ENCODE measurements at regions not wholly inside any gene's neighbourhood (a gene's known extent, or its start where the extent isn't known, plus 50 kb on each side); places are given as distances from the start of the nearest gene placed in this dataset.

DNA sequence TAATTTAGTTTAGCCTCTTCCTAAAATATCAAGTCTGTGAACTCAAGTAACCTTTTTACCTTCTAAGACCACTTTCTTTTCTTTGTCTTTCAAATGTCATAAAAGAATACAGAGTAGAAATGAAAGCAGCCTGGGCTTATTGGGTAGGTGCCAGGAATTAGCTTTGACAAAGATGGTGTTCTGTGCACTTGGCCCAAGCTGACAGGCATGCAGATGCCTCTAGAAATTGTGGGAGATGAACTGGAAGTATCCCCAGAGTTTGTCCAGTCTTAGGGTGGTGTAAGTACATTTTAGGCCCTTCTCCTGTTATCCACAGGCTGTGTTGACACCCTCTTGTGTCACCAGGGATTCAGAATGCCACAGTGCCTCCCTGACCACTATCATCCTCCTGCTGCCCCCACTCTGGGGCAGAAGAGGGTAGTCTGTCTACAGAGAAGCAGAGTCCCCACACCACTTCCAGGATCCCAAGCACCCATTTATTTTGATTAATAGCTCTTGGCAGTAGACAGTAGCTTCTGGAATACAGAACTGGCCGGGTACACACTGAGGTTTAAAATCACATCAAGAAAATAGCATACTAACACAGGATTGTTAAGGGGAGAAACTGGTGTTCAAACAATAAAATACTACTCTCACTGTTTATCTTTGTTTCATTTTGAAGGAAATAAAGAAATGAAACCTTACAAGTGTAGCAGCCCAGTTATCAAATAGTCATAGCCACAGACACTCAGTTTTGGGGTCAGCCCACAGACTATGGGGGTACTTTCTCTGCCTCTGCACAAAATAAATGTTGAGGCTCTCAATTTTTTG lies 343.2 kb downstream of the KCNRG start:
- DNase-seq (ENCODE audit: low read depth): no peak

DNA sequence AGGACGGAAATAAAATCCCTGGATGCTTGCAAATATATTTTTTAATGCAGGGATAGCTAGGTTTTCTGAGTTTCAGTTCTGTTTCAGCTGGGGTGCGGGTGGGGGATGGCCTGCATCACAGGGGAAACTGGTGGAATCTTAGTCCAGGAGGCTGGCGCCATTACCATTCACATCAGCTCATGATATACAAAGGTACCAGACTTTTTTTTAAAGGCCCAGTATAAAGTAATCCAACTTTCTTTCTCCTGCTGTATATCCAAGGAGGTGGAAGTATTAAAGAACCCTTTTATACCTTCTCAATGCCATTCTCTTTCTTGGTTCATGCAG lies 343.8 kb downstream of the KCNRG start:
- no peak for DNase-seq (ENCODE audit: low read depth)

DNA sequence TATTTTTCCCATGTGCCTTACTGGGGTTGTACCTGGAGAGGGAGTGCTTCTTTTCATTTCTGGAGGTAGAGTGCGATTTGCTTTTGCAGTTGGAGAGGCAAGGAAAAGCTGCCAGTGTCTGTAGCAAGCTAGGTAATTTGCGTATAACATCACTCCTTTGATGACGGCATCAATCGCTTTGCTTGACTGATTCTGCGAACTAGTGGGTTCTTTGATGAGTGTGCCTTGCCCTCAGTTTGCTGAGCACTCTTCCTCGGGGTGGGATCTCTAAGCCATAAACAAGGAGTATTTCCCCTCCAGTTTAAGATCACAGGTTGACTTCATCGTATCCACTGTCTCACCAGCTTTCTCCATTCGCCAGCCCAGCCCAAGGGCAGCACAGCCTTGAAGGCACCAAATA lies 344.5 kb downstream of the KCNRG start:
- no peak for DNase-seq (ENCODE audit: low read depth)

DNA sequence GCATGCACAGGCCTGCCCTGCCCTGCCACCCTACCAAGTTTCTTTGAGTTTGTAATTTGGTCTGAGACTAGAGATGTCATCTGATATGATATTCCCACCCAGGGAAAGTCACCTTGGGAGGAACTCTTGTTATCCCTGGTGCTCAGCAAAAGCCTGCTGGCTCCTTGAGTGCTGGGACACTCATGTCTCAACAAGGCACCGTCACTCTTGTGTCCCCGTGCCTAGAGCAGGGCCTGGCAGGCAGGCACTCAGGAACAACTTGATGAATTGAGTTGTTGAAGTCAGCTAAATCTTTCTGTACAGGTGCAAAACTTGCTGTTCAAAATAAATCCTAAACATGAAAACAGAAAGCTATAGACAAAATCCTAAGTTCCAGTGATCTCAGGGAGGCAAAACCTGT lies 345.4 kb downstream of the KCNRG start:
- DNase-seq (ENCODE audit: low read depth): no peak

DNA sequence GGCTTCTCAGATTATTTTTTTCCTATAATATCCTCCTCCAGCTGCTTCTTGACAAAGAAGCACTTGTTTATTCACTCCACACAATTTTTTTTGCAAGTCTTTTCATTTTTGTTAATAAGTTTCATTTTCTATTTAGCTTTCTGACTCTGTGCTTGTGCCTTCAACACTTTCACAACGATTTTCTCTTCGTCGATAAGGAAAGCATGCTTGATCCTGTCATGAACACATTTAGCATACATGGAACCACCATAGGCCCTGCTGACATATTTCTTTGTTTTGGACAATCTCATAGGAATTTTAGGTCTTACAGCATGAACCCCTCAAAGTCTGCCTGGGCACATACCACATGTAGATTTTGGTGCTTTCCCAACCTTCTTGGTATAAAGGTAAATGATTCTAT lies 346.0 kb downstream of the KCNRG start:
- no peak for DNase-seq (ENCODE audit: low read depth)

DNA sequence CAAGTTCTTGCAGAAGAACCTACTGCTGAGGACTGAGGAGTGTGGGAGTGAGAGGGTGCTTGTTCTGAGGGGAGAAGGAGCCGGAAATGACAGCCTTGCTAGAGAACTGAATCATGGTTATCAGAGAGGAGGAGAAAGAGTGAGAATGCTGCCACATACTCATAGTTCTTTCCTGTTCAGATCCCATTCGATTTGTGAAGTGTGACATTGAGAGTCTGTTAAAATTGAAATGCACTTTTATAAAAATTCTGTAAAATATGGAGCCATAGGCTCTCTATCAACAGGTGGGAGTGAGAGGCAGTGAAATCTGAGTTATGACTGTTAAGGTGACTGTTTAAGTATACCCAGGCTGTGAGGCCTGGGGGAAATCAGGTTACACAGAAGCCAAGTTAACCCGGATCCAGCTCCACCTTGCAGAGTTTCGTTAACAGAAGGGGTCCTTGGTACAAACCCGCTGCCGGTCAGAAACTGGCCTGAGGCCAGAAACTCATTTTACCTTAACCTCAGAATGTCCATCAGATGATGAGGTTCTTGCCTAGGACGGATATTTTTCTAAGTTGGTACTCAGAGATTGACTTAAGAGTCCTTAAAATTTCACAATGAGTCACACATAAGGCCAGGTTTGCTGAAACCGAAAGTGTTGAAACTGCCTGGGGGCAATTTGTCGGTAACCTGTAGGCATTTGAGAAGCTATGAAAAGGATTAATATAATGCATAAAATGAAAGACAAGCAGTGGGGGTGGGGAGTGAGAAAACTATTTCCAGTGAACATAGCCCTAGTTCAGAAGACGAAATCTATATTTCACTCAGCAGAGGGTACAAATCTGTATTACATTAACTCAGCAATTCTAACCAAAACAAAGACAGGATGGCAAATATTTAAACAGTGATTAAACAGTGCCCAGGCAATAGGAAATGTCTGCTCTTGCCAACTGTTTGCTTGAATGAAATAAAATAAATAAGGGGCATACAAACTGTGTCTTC lies 350.5 kb downstream of the KCNRG start:
- DNase-seq (ENCODE audit: low read depth): no peak

DNA sequence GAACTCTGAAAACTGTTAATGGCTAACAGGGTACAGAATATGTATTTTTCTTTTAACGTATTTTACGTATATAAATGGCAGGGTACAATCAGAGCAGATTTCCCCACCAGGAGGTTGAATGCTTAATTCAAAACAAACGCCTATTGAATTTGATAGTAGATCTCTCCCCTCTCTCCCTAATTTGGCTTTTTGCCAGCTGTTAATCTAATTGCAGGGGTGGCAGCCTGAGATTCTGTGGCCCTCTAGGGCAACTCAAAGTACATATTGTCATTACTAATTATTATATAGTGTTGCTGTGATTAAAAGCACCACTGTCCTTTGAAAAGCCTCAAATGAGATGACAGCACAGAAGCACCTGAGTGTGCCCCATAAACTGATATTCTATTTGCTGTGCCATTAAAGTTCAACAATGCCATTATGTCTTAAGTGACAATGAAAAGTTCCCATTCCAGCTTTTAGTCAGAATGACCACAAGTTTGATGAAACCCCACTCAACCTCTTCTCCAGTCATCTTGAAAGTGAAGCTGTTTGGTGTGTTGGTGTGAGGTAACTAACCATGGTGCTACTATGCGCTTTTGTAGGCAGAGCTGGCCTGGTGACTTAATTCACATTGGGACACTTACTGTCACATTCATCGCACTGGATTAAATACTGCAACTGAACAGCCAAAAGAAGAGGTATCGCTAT lies 351.4 kb downstream of the KCNRG start:
- no peak for DNase-seq (ENCODE audit: low read depth)

DNA sequence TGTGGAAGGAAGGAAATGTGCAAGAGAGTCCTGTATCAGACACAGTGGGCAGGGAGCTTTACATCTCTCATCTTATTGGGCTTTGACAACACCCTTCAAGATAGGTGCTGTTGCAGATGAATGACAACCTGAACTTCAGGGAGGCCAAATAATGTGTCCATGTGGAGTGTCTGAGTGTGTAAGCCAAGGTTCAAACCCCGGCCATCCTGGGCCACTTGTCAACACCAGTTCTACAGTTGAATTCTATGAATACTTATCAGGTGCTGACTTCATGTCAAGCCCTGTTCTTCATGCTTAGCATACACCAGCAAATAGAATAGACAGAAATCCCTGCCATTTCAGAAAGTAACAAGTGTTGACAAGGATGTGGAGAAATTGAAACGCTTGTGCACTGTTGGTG lies 354.4 kb downstream of the KCNRG start:
- DNase-seq (ENCODE audit: low read depth): no peak

DNA sequence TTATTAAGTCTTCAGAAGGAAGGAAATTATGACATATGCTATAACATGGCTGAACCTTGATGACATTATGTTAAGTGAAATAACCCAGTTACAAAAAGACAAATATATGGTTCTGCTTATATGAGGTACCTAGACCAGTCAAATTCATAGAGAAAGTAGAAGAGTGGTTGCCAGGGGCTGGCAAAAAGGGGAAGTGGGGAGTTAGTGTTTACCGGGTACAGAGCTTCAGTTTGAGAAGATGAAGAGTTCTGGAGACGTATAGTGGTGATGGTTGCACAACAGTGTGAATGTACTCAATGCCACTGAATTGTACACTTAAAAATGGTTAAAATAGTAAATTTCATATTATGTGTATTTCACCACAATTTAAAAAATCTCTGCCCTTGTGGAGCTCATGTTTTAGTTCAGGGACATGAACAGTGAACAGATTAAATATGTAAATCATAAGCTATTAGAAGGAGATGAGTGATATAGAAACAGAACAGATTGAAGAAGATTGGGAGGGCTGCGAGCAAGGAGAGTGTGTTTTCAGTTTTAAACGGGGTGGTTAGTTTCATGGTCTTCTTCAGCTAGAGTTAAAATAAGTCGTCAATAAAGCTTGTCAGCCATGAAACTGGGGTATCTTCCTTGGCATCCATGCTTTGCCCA lies 355.2 kb downstream of the KCNRG start:
- no peak for DNase-seq (ENCODE audit: low read depth)

DNA sequence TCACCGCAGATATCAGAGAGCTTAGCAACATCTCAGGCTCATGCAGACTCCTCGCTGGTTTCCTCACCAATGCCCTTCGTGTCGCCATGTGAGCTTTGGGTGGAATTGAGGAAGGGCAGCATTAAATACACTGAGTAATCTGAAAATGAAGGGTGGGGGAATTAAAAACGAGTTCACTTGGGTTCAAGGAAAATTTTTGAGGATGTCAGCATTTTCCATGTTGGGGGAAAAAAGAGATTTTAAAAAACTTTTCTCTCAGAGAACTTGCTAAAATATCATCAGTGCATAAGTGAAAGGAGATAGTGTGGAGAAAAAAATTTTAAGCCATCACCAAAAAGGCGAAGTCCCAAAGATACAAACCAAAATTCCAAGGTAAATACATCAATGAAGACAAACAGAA lies 359.3 kb downstream of the KCNRG start:
- no peak for DNase-seq (ENCODE audit: low read depth)

DNA sequence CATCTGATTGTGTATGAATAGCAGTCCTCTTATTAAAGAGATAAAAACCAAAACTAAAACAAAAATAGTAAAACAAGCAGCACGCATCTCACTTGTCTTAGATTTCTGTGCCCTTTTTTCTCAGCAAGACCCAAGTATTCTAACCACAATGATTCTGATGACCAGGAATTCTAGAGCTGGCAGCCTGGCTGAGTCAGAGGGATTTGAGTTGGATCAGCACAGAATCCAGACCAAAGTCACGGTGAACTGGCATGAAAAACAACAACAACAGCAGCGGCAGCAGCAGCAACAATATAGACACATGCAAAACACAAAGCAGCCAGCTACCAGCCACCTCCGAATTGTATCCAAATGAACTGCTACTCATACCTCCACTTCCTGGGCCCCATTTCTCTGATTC lies 360.5 kb downstream of the KCNRG start:
- no peak for DNase-seq (ENCODE audit: low read depth)

DNA sequence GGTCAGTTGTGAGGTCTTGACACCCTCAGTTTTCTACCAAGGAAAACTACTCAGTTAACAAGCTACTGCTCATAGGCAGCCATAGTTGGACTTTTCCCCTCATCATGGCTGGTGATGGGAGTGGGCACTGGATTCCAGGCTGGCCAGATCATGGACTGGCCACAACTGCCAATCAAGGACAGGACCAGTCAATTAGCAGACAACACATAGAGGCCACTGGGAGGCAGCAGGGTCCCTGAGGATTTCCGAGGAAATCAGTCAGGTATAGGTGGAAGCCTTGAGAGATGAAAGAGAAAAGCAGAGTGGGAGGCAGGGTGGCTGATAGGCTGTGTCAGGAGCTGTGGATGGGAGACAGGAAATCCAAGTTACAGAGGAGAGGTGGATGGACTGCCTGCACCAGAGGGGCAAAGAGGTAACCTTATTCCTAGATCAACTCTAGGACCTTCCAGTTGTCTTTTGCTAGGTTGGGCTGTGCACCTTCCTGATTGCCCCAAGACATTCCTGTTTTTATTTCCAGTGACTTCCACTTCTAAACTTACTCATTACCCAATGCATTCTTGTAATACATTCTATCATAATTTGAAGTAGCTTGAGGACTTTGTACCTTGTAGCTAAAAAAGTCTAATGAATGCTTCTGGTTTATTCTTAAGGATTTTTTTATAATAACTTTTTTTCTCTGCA lies 361.8 kb downstream of the KCNRG start:
- DNase-seq (ENCODE audit: low read depth): no peak

DNA sequence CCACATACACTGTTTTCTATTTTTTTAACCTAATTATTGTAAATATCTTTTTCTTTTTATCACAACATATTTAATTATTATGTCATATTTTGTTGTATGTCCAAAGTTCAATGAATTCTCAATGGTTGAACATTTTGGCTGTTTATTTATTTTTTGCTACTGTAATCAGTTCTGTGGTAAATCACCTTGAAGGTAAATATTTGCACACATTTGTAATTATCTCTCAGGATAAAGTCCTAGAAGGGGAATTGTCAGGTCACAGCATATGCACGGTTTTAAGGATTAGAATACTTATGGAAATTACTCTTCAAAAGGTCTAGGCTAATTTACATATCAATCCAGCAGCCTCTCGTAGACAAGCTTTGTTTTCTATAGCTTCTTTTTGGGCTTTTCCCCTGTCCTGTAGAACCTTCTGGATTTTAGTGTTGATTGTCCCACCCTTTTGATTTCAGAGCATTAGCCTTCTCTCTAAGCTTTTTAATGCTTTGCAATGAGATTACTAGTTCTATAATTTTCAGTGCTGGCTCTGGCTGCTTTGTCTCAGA lies 362.6 kb downstream of the KCNRG start:
- DNase-seq (ENCODE audit: low read depth): no peak

DNA sequence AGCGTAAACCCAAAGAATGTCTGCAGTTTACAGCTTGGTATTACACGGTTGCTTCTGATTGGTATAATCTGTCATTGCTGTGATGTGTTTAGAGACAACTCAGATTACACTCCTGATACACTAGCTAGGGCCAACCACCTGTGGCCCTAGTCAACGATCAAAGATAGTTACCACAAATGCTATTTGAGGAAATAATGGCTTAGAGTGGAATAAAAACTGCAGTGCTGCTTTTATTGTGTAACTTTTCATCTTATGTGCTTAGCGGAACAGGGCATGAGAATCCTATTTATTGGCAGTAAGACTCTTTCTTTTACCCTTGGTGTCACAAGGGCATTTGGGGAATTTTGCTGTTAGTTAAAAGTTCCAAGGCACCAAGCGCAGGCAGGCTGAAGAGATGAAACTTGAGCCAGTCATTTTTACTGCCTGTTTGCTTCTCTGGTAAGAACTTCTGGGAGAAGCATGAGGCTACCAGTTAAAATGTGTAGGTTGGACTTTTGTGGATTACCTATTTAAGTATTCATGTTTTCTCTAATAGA lies 363.3 kb downstream of the KCNRG start:
- no peak for DNase-seq (ENCODE audit: low read depth)

DNA sequence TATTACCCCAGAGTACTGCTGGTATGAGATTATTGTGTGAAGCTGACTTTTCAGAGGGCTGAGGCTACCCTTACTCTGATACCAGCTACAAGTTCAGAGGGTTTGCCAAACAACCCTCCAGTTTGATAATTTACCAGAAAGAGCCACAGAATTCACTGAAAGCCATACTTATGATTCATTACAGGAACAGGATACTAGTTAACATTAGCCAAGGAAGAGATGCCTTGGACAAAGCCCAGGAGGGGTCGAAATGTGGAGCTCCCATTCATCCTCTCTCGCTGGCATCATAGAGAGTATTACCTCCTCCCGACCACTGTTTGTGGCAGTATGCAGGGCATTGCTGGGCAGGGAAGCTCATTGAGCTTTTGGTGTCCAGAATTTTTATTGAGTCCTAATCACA lies 364.3 kb downstream of the KCNRG start:
- no peak for DNase-seq (ENCODE audit: low read depth)

DNA sequence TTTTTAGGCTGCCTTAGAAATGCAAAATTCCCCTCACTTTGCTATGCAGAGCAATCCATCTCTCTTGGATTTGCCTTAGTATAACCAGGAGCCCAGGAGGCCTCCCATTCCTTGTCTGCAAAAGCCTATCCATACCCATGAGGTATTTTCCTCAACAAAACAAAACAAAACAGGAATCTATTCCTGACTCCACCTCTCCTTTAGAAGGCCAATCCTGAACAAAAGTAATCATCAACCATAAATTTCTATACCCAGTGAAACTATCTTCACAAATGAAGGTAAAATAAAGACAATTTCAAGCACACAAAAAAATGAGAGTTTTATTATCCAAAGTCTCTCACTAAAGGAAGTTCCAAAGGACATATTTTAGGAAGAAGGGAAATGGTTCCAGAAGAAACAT lies 365.7 kb downstream of the KCNRG start:
- no peak for DNase-seq (ENCODE audit: low read depth)

DNA sequence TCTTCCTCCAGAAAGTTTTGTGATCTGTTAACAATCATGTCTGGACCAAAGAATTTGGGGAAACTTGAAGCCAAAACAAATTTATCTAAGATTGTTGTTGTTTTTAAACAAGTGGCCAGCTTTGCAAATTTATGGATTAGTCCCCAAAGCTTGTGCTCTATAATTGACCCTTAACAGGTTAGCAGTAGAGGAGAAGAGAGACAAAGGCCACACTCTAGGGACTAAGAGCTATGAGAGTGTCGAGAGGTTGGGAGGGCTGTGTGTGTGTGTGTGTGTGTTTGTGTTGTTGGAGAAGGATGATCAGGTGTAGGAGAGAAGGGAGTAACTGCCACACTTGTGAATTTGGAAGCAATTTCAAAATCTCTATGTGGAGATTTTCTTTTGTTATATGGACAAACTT lies 367.3 kb downstream of the KCNRG start:
- no peak for DNase-seq (ENCODE audit: low read depth)

DNA sequence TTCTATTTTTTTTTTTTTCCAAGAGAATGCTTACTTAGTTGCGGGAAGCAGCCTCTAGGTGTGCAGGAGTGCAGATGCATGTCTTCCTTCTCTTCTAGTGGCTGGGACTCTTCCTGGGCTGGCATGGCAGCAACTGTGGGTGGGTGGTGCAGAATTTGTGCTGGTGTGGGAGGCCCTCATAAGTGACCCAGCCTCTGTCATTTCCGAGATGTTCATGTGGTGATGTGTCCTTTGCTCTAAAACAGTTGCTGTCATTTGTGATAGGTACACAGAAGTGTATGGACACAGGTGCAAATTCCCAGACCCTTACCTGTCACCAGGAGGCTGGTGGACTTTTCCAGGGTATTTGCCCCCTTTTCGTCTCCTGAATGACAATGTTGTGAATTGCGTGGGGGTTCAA lies 367.7 kb downstream of the KCNRG start:
- no peak for DNase-seq (ENCODE audit: low read depth)

DNA sequence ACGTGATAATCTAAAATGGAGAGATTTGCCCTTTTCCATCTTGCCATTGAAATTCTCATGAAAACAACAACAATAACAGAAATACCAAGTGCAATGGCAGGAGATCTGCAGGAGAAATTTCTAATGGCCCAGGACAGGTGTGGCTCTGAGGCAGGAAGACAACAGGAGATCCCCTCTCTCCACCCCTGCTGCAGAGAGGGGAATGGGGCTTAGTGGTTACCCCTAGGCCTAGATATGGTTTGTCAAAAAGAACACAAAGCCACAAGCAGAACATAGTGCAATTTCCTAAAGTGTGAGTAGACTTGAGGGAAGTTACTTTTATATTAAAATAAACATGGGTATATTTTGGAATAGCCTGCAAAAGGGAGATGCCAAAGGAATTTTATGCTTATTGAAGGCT lies 369.5 kb downstream of the KCNRG start:
- no peak for DNase-seq (ENCODE audit: low read depth)

DNA sequence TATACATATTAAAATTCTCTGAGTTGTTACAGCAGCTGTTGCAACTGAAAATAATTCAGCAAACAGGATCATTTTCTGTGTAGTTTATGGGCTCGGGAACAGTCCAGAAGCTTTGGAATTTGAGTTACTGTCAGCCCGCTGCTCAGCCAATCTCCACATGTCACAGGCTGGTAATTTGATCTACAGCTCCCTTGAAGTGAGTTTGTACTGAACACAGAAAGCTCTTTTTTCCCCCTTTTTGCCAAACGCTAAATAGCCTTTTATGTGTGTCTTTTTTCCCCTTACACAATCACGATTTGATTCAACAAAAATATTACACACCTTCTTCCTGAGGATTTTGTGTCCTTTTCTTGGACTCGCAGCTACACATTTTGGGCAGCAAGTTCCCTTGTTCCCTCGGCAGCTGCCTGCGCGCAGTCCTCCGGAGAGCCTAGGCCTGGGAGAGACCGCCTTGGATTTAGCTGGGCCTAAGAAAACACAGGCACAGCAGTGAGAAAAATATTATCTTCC lies 371.4 kb downstream of the KCNRG start:
- DNase-seq (ENCODE audit: low read depth): no peak

DNA sequence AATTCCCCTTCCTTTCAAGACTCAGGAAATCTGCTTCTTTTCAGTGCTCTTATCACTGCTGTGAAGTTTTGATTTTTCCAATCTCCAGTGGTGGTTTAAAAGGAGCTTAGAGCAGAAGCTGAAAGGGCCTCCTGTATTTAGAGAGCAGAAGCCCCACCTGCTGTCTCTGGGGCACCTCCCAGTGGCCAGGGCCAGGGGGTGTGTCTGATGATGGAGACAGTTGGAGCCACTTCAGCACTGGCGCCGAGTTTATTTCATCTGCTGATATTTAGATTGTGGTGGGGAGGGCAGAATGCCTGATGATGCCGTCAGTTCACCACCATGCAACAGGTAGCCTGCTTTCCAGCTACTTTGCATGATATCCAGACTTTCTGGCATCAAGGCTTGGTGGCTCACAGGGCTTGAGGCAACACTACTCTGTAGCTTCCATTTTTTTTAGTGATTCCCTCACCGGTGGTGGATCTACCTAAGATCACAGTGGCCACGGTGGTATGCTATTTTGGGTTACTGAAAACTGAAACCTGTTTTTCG lies 371.9 kb downstream of the KCNRG start:
- DNase-seq (ENCODE audit: low read depth): no peak
